GM19467 (cell line): ENCODE measurements at regions not wholly inside any gene's neighbourhood (a gene's known extent, or its start where the extent isn't known, plus 50 kb on each side); places are given as distances from the start of the nearest gene placed in this dataset.
"Not testable (repeated sequence)": the region's sequence is repeated elsewhere in the genome, so short reads cannot be mapped to it uniquely, and the experiment has no call there.

Experiments used
- ATAC-seq: cut with Tn5 transposase; IDR thresholded peaks from one replicate; pipeline ENCODE4 v1.9.1; 2021; ENCODE audit warnings: mild to moderate bottlenecking, moderate library complexity; ENCODE audit not compliant: unreplicated experiment

- ATAC-seq, result no peak
Observed at GRCh38 chr5:175347931-175348330, 96.1 kb downstream of the DRD1 start.

GRCh38 chr5:175347027-175347426, 97.0 kb downstream of the DRD1 start:
- no peak for ATAC-seq

GRCh38 chr5:175344331-175345195, 99.4 kb downstream of the DRD1 start:
- no peak for ATAC-seq

GRCh38 chr5:175343308-175343707, 100.7 kb downstream of the DRD1 start:
- ATAC-seq, result no peak

GRCh38 chr5:175340180-175340579, 103.8 kb downstream of the DRD1 start:
- no peak for ATAC-seq

GRCh38 chr5:175337680-175338079, 106.3 kb downstream of the DRD1 start:
- no peak for ATAC-seq

GRCh38 chr5:175336781-175337180, 107.2 kb downstream of the DRD1 start:
- no peak for ATAC-seq

GRCh38 chr5:175335691-175336090, 108.3 kb downstream of the DRD1 start:
- ATAC-seq, result no peak

- ATAC-seq, result not testable (repeated sequence)
Observed at GRCh38 chr5:175331173-175332036, 112.6 kb downstream of the DRD1 start.

- ATAC-seq, result no peak
Observed at GRCh38 chr5:175329976-175330375, 114.0 kb downstream of the DRD1 start.

- no peak for ATAC-seq
Observed at GRCh38 chr5:175328687-175329086, 115.3 kb downstream of the DRD1 start.

GRCh38 chr5:175328176-175328575, 115.8 kb downstream of the DRD1 start:
- no peak for ATAC-seq

GRCh38 chr5:175325681-175326080, 118.3 kb downstream of the DRD1 start:
- no peak for ATAC-seq

- no peak for ATAC-seq
Observed at GRCh38 chr5:175321927-175322532, 122.0 kb downstream of the DRD1 start.

GRCh38 chr5:175319199-175319598, 124.8 kb downstream of the DRD1 start:
- no peak for ATAC-seq

- no peak for ATAC-seq
Observed at GRCh38 chr5:175317872-175318271, 126.1 kb downstream of the DRD1 start.

GRCh38 chr5:175309218-175309810, 134.7 kb downstream of the DRD1 start:
- no peak for ATAC-seq

- ATAC-seq, result no peak
Observed at GRCh38 chr5:175308701-175309100, 135.3 kb downstream of the DRD1 start.

- no peak for ATAC-seq
Observed at GRCh38 chr5:175306381-175306780, 137.6 kb downstream of the DRD1 start.

GRCh38 chr5:175305251-175305650, 138.7 kb downstream of the DRD1 start:
- no peak for ATAC-seq

- no peak for ATAC-seq
Observed at GRCh38 chr5:175290379-175290778, 153.6 kb downstream of the DRD1 start.
